Daoy (cell line): ENCODE measurements at regions not wholly inside any gene's neighbourhood (a gene's known extent, or its start where the extent isn't known, plus 50 kb on each side); places are given as distances from the start of the nearest gene placed in this dataset.

ENCODE experiments used
- DNase-seq: peaks from one replicate; pipeline ENCODE4 v3.0.0-alpha.2; 2015; ENCODE audit warnings: low read depth

GRCh38 chr2:54392555-54393324 lies 63.4 kb upstream of the SPTBN1 start:
- no peak for DNase-seq

GRCh38 chr2:54394392-54394791 lies 61.7 kb upstream of the SPTBN1 start:
- no peak for DNase-seq

GRCh38 chr2:54396107-54396506 lies 60.0 kb upstream of the SPTBN1 start:
- peak; percentile 24 for DNase-seq

- no peak for DNase-seq
These were observed 59.3 kb upstream of the SPTBN1 start for GRCh38 chr2:54396798-54397197.

GRCh38 chr2:54397426-54397825 lies 58.7 kb upstream of the SPTBN1 start:
- DNase-seq = no peak

- DNase-seq = no peak
These were observed 54.6 kb upstream of the SPTBN1 start for GRCh38 chr2:54401554-54401953.

- peak; percentile 20 for DNase-seq
These were observed 53.8 kb upstream of the SPTBN1 start for GRCh38 chr2:54402350-54402749.

GRCh38 chr2:54403512-54404238 lies 52.5 kb upstream of the SPTBN1 start:
- DNase-seq = no peak

- no peak for DNase-seq
These were observed 51.9 kb upstream of the SPTBN1 start for GRCh38 chr2:54404270-54404669.

- DNase-seq = no peak
These were observed 50.1 kb upstream of the SPTBN1 start for GRCh38 chr2:54406031-54406430.
